NCI-H2196 treated with DMSO at 0.1 percent for 48 hours (cell line): ENCODE measurements at regions not wholly inside any gene's neighbourhood (a gene's known extent, or its start where the extent isn't known, plus 50 kb on each side); places are given as distances from the start of the nearest gene placed in this dataset.
"Not testable (repeated sequence)": the region's sequence is repeated elsewhere in the genome, so short reads cannot be mapped to it uniquely, and the experiment has no call there.

Experiments
- DNase-seq: peaks from one replicate; lab custom pipeline; 2025; ENCODE audit not compliant: unreplicated experiment; lab: John Stamatoyannopoulos, UW

- DNase-seq = no peak
Observed at GRCh38 chr2:241956521-241957110, 87.1 kb downstream of the RTP5 start.

- no peak for DNase-seq
Observed at GRCh38 chr2:241957276-241957675, 87.7 kb downstream of the RTP5 start.

- DNase-seq = no peak
Observed at GRCh38 chr2:241958818-241959545, 89.5 kb downstream of the RTP5 start.

- DNase-seq = no peak
Observed at GRCh38 chr2:241959751-241960269, 90.3 kb downstream of the RTP5 start.

GRCh38 chr2:241961454-241961853 lies 91.9 kb downstream of the RTP5 start:
- DNase-seq = no peak

- DNase-seq = no peak
Observed at GRCh38 chr2:241964133-241964532, 94.6 kb downstream of the RTP5 start.

GRCh38 chr2:241965931-241966412 lies 96.4 kb downstream of the RTP5 start:
- DNase-seq = no peak

- DNase-seq = no peak
Observed at GRCh38 chr2:241966647-241967466, 97.3 kb downstream of the RTP5 start.

GRCh38 chr2:241967467-241968144 lies 98.1 kb downstream of the RTP5 start:
- DNase-seq = no peak

- DNase-seq = no peak
Observed at GRCh38 chr2:241968417-241968816, 98.9 kb downstream of the RTP5 start.

GRCh38 chr2:241969182-241969581 lies 99.7 kb downstream of the RTP5 start:
- DNase-seq = not testable (repeated sequence)

GRCh38 chr2:241970716-241971115 lies 101.2 kb downstream of the RTP5 start:
- DNase-seq = no peak

GRCh38 chr2:241974096-241974495 lies 104.6 kb downstream of the RTP5 start:
- DNase-seq = no peak

- no peak for DNase-seq
Observed at GRCh38 chr2:241974851-241975592, 105.5 kb downstream of the RTP5 start.

- DNase-seq = no peak
Observed at GRCh38 chr2:241975593-241976284, 106.2 kb downstream of the RTP5 start.

GRCh38 chr2:241976296-241976695 lies 106.8 kb downstream of the RTP5 start:
- no peak for DNase-seq

GRCh38 chr2:241977557-241978300 lies 108.2 kb downstream of the RTP5 start:
- DNase-seq = no peak

- no peak for DNase-seq
Observed at GRCh38 chr2:241978670-241979069, 109.1 kb downstream of the RTP5 start.

- DNase-seq = no peak
Observed at GRCh38 chr2:241980193-241980592, 110.7 kb downstream of the RTP5 start.
